ENCODE measurements at regions not wholly inside any gene's neighbourhood (a gene's known extent, or its start where the extent isn't known, plus 50 kb on each side); places are given as distances from the start of the nearest gene placed in this dataset.
"Not testable (repeated sequence)": the region's sequence is repeated elsewhere in the genome, so short reads cannot be mapped to it uniquely, and the experiment has no call there.

DNA sequence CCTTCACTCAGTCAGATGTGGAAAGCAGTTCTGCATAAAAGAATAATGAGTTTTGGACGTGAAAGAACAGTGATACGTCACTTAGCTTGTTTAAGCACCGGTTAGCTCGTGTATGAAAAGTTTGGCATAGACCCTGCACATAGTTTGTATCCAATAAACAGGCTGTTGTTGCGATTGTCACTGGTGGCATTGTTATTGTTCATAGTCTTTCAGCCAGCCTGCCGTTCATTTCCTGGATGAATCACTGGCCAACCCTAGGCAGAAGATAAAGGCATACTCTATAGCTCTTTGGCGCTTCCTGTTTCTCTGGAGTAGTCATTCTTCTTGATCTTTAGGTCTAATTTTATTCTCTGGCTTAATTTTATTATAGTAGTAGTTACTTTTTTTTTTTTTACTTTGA is 57.8 kb upstream of the ANKRD30A start:
- DNase-seq = no peak
- H3K4me1 ChIP-seq = no peaks in the 10 kb centered on the region
- 76 to 78% methylated on average over 7 of the region's 7 CpGs for WGBS, 2 donors

DNA sequence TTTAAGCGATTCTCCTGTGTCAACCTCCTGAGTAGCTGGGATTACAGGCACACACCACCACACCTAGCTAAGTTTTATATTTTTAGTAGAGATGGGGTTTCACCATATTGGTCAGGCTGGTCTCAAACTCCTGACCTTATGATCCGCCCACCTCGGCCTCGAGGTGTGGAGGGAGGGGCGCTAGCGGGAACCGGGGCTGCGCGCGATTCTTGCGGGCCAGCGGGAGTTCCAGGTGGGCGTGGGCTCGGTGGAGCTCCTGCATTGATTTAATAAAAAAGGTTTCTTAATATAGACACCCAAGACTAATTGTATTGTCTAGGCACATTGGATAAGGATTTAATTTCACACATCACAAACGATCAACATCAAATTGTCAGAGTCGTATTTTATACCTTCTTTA is 63.1 kb upstream of the ANKRD30A start:
- intact Hi-C loops (cut with DNase I); DNase-seq; H3K36me3 ChIP-seq; H3K27ac ChIP-seq; H3K9me3 ChIP-seq; H3K27me3 ChIP-seq; H3K4me3 ChIP-seq; H3K4me1 ChIP-seq: not testable (repeated sequence)
- WGBS, 2 donors = 86 to 89% methylated on average over 12 to 15 of the region's 16 CpGs

More for the DNA sequence above, 57.8 kb upstream of the ANKRD30A start:
- no peak for TF ChIP-seq POLR2A (IDR thresholded peaks at IDR 0.05)
- Histone ChIP-seq H3K9me3 (no peaks in the 10 kb centered on the region), H3K36me3 (no peaks in the 10 kb centered on the region), H3K27ac (no peak overlapping the region), H3K4me3 (no peak overlapping the region), H3K27me3 (no peaks in the 10 kb centered on the region)
- intact Hi-C loops (cut with DNase I) = no loop called here

DNA sequence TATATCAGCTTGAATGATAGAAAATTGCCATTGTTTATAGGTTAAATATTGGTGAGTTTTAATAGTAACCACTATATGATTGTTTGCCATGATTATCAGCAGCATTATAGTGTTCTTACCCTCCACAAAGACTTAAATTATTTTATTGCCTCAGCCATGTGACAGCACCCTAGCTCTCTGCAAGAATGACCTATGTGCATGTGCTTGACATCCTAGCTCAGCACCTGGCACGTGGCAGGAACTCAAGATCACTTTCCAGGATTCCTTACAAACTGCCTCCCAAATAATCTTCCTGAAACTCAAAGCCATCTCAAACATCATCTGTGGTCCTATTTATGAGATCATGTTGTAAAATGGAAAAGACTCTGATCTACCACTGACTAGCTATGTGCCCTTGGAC is 68.1 kb upstream of the ANKRD30A start:
- H3K4me1 ChIP-seq = no peaks in the 10 kb centered on the region
- no peak overlapping the region for H3K27ac ChIP-seq
- intact Hi-C loops (cut with DNase I) = no loop called here
- H3K27me3 ChIP-seq = no peaks in the 10 kb centered on the region
- TF ChIP-seq, protein P1, sequence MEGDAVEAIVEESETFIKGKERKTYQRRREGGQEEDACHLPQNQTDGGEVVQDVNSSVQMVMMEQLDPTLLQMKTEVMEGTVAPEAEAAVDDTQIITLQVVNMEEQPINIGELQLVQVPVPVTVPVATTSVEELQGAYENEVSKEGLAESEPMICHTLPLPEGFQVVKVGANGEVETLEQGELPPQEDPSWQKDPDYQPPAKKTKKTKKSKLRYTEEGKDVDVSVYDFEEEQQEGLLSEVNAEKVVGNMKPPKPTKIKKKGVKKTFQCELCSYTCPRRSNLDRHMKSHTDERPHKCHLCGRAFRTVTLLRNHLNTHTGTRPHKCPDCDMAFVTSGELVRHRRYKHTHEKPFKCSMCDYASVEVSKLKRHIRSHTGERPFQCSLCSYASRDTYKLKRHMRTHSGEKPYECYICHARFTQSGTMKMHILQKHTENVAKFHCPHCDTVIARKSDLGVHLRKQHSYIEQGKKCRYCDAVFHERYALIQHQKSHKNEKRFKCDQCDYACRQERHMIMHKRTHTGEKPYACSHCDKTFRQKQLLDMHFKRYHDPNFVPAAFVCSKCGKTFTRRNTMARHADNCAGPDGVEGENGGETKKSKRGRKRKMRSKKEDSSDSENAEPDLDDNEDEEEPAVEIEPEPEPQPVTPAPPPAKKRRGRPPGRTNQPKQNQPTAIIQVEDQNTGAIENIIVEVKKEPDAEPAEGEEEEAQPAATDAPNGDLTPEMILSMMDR (IDR thresholded peaks at IDR 0.05) = no peak
- TF ChIP-seq POLR2A (IDR thresholded peaks at IDR 0.05) = no peak
- H3K9me3 ChIP-seq = no peaks in the 10 kb centered on the region
- no peak overlapping the region for H3K4me3 ChIP-seq
- no peaks in the 10 kb centered on the region for H3K36me3 ChIP-seq
- DNase-seq = no peak
- 0 to 7% methylated on average over 1 of the region's 1 CpG for WGBS, 2 donors

DNA sequence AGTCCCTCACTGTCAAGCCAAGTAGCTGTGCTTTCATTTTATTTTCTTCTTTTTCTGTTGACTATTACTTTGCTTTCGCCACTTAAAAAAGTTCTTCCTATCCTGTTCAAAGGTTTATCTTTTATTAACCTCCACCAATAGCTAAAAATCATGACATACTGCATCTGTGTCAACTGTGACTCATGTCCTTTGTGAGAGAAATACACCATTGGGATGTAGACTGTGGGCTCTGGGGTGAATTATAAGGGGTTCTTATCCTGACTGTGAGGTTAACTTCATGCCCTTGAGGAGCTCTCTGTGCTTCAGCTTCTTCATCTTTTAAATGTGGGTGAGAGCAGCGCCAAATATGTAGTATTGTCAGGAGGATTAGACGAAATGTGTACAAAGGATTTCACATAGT is 71.9 kb upstream of the ANKRD30A start:
- WGBS, 2 donors = 68 to 71% methylated on average over 3 of the region's 3 CpGs
- Histone ChIP-seq H3K4me3 (no peak overlapping the region), H3K27ac (no peak overlapping the region), H3K4me1 (no peaks in the 10 kb centered on the region), H3K27me3 (no peaks in the 10 kb centered on the region), H3K9me3 (peaks cover 0 to 19% (median 0%) of the 10 kb centered on the region in 3 donors), H3K36me3 (no peaks in the 10 kb centered on the region)
- intact Hi-C loops (cut with DNase I) = no loop called here
- DNase-seq = no peak
- TF ChIP-seq, protein P1 (IDR thresholded peaks at IDR 0.05) = no peak
- TF ChIP-seq POLR2A (IDR thresholded peaks at IDR 0.05) = no peak

DNA sequence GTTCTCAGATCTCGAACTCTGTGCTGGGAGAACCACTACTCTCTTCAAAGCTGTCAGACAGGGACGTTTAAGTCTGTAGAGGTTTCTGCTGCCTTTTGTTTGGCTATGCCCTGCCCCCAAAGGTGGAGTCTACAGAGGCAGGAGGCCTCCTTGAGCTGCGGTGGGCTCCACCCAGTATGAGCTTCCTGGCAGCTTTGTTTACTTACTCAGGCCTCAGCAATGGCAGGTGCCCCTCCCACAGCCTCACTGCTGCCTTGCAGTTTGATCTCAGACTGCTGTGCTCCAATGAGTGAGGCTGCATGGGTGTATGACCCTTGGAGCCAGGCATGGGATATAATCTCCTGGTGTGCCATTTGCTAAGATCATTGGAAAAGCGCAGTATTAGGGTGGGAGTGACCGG is 75.4 kb upstream of the ANKRD30A start:
- H3K27me3 ChIP-seq; H3K4me3 ChIP-seq; H3K4me1 ChIP-seq; intact Hi-C loops (cut with DNase I); H3K36me3 ChIP-seq; DNase-seq; H3K27ac ChIP-seq: not testable (repeated sequence)
- peaks cover 0 to 19% (median 0%) of the 10 kb centered on the region in 3 donors for H3K9me3 ChIP-seq
- WGBS, 2 donors = 76% methylated on average over 3 to 4 of the region's 5 CpGs

DNA sequence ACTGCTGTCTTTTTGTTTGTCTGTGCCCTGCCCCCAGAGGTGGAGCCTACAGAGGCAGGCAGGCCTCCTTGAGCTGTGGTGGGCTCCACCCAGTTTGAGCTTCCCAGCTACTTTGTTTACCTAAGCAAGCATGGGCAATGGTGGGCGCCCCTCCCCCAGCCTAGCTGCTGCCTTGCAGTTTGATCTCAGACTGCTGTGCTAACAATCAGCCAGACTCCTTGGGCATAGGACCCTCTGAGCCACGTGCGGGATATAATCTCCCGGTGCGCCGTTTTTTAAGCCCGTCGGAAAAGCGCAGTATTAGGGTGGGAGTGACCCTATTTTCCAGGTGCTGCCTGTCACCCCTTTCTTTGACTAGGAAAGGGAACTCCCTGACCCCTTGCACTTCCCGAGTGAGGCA is 81.1 kb upstream of the ANKRD30A start:
- H3K36me3 ChIP-seq; DNase-seq; H3K27ac ChIP-seq; H3K9me3 ChIP-seq; intact Hi-C loops (cut with DNase I); H3K4me1 ChIP-seq; H3K27me3 ChIP-seq; H3K4me3 ChIP-seq: not testable (repeated sequence)
- WGBS, 2 donors = 86 to 93% methylated on average over 9 to 10 of the region's 10 CpGs

DNA sequence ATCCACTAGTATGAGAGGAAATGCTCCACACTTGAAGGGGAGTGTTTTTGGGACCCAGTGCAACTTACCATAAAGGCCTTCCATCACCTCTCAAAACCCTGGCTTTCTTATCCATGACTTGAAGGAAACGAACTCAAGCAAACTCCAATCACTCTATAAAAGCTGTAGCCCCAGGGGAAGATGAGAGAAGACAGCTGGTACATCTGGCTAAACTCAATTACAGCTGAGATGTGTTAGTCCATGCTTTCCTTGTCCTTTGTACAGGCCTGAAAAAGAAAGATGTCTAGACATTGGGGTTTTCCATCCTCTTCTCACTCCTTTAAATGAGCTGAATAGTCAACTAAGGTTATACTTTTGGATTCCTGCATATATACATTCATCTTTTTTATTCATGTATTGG is 89.5 kb upstream of the ANKRD30A start:
- DNase-seq = no peak
- Histone ChIP-seq H3K36me3 (no peaks in the 10 kb centered on the region), H3K27ac (no peak overlapping the region), H3K4me3 (no peak overlapping the region), H3K27me3 (no peaks in the 10 kb centered on the region), H3K9me3 (no peaks in the 10 kb centered on the region), H3K4me1 (no peaks in the 10 kb centered on the region)
- 7 to 27% methylated on average over 1 of the region's 1 CpG for WGBS, 2 donors
- intact Hi-C loops (cut with DNase I) = no loop called here
- TF ChIP-seq POLR2A (IDR thresholded peaks at IDR 0.05) = no peak
- TF ChIP-seq, protein P1 (IDR thresholded peaks at IDR 0.05) = no peak
